ENCODE measurements at regions not wholly inside any gene's neighbourhood (a gene's known extent, or its start where the extent isn't known, plus 50 kb on each side); places are given as distances from the start of the nearest gene placed in this dataset.

- TF ChIP-seq POU2F2 (IDR thresholded peaks at IDR 0.05; ENCODE audit: borderline replicate concordance, low read depth, low read length) (no peak), HCFC1 (IDR thresholded peaks at IDR 0.05; ENCODE audit: low read length) (no peak), FOS (IDR thresholded peaks at IDR 0.05; ENCODE audit: borderline replicate concordance, extremely low read depth, insufficient read length) (no peak), TCF12 (IDR thresholded peaks at IDR 0.05; ENCODE audit: low read depth, low read length) (no peak), POLR2AphosphoS5 (IDR thresholded peaks at IDR 0.05; ENCODE audit: low read length) (no peak), CHD4 (IDR thresholded peaks at IDR 0.05) (no peak)
These were observed 289.2 kb downstream of the CD83 start for GRCh38 chr6:14406614-14407331.

All from GM12878 (cell line).